ENCODE measurements at regions not wholly inside any gene's neighbourhood (a gene's known extent, or its start where the extent isn't known, plus 50 kb on each side); places are given as distances from the start of the nearest gene placed in this dataset.

DNA sequence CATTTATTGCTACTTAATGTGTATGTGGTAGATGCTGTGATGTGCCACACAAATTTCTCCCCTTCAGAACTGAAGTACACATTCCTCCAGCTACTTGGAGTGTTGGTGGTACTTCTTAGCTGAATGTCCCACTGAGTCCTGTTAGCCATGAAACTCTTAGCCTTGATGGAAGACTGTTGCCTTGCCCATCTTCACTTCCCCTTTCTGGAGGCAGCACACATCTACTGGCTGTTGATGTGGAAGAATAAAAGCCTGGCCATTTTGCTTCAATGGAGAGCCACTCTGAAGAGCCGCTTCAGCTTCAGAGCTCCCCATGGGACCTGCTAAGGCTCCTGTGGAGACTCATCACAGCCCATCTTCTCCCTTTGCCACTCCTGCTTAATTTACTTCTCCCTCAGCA, 157.7 kb upstream of the PITX2 start:
- no peak for DNase-seq

DNA sequence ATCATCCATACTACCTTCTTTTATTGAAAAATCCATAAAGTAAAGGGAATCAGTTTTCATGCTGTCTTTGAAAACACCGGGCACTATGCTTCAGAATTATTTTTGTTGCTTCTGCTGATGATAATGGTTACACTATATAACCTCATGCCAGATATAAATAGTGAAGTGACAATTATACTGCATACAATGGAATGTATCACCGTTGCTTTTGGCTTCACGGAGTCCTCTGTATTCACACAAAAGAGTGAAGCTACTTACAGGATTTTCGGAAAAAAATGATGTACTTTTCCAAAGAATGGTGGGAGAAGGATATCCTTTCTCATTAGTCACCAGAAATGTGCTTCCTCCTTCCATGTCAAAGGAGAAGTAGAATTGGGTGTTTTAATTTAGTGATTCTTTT, 159.1 kb upstream of the PITX2 start:
- DNase-seq = no peak

DNA sequence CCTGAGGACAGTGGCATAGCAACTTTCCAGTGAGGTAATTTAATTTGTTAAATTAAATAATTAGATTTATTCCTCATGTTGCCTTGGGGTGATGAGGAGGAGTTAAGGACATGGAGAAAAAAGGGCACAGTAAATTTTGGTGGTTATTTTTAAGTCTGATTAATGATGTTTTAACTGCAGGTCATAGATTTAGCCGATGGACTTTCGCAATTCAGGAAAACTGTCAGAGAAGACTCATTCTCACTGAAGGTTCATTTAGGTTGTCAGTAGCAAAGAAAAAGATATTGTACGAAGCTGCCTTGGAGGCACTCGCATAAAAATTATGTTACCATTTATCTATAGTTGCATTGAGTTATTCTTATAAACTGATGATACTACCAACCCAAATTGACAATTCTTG, 164.2 kb upstream of the PITX2 start:
- no peak for DNase-seq

DNA sequence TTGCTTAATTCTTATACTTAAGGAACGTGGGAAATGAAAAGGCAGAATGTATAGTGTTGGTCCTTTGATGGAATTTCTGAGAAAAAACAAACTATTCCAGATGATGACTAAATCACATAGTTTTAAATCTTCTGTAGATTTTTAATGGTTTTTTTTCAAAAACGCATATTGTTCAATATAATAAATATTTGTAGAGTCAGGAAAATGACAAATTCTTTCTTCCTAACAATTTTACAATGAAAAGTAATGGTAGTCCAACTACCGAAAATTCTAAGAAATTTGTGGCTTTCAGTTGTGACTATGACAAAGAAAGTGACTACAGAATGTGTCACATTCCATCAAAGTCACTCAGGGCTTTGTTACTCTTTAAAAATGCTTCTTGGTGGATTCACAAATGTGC, 164.8 kb upstream of the PITX2 start:
- no peak for DNase-seq

DNA sequence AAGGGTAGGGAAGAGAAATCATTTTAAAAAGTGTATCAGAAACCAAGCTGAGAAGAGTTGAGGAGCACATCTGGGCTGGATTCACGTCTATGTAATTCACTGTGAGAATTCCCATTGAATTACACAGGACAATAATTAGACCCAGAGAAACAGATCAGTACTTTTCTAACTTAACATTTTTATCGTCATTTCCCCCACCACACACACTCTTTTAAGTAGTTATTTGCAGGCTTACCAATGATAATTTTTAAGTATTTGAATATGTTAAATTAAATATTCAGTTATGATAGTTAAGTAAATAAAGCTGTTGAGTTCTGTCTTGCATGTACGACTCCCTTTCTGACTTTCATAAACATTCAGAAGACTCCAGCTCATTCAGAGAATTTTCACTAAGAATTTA, 165.4 kb upstream of the PITX2 start:
- DNase-seq = no peak

DNA sequence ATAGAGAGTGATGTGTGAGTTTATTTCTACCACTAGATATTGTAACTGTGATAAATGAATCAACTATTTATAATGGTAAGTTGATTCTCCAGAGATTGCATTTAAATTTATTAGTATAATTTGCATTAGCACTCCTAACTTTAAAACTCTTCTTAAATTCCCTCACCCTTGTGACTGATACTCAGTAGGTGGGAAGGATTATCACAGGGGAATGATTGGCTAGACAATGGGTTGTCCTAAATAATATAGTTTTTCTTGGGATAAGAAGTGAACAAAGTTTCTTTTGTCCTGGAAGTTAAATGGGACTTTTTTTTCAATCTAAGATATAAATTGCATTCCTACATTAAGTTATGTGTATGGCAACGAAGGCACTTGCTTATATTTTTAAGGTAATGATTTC, 169.2 kb upstream of the PITX2 start:
- no peak for DNase-seq

DNA sequence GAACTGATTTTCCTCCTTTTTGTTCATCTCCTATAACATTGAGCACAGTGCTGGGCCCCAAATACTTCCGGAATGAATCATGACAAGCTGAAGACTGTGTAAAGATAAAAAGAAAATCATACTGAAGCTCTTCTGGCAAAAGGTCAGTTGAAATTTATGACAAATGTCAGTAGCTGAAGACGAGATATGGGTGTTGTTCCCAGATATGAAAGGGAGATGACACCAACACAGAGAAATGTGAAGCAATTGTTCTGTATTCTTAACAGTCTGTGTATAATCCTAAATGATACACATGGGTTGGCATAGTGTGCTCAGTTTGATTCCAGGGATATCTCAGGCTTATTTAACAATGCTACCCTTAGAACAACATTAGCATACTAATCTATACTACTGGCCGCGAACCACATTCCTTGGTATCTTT, 170.5 kb upstream of the PITX2 start:
- no peak for DNase-seq

DNA sequence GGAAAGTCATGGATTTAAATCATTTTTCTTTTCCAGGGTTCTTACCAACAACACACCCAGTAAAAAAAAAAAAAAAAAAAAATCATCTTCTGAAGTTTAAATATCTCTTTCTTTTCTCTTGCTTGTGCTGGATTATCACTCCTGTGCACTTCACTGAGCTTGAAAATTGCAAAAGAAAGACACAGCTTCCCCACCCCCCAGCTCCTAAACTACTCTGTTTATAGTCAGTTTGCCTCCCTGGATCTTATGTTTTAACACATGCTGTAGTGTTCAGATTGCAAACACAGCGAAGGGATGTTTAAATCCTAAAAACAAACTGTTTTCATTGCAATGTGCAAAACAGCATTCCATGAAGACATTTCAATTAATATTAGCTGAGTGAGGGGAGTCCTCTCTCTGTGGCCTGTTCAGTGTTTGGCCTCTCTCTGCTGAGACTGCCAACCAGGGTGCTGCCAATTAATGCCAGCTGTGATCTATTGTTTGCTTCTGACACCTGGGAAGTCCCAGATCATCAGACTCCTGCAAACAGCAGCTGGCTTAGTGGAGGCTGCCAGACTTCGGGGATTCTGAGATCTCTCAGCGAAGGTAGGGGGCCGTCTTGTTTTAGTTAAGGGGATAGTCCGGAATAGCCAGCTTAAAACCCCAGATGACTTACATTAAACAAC, 171.1 kb upstream of the PITX2 start:
- no peak for DNase-seq

DNA sequence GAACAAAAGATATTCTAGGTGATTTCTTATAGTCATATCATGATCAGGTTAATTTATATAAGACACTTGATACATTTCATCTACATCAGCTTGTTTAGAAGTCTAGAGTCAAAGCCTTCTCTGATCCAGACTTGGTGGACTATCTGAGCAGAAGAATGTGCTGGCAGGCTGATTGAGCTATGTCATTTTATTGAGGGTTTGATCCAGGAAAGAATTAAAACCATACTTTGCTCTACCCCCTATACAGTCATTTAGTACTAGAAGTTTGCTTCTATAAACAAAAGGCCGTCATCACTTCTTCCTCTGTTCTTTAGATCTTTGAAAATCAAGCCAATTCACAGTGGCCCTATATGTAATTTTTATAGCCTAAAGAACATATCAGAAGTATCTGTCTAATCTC, 173.1 kb upstream of the PITX2 start:
- no peak for DNase-seq

DNA sequence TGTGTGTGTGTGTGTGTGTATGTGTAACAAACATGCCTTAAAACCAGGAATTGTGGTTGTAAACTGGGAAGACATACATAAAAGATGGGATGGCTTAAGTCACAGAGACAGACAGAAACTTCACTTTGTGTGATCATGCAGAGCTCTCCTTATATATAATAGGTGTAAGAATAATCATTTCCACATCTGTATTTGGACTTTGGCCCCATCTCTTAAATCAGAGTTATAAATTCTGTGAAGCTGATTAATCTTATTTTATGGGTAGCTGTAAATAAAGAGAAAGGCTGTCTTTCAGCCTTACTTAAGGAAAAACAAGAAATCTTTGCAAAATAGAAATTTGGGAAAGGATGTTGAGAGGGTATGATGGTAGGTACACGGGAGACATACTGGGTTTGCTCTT, 174.6 kb upstream of the PITX2 start:
- DNase-seq = no peak

DNA sequence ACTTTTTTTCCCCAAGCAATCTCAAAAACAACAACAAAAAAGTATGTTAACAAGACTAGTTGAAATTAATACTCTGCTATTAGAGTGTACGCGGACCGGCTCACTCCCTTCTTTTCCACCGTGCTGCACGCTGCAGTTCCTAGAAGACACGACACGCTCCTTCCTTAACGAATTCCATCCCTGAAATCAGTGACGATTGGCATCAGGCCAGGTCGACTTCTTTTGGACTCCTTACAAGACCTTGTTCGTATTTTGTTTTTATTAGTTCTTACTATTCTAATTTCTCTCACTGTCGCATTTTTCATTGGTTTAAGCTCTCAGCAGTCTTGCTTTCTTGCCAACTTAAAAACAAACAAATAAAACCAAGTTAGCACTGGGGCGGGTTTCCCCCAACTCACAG, 175.8 kb upstream of the PITX2 start:
- no peak for DNase-seq

DNA sequence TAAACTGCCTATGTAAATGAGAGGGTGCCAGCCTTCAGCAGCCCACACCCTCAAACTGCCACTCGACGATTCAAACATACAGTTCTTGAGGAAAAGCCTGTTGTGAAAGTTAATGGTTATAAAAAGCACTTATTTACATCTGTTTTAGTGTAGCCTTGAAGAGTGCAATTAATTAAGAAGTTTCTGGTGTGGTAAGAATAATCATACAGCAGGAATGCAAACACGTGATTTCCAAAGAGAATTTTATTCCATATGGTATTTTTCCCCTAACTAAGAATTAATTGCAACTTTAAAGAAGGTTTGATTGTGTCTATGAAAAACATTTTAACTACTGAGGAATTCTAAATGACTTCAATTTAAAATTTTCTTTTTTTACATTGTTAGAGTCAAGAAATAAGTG, 176.3 kb upstream of the PITX2 start:
- no peak for DNase-seq

DNA sequence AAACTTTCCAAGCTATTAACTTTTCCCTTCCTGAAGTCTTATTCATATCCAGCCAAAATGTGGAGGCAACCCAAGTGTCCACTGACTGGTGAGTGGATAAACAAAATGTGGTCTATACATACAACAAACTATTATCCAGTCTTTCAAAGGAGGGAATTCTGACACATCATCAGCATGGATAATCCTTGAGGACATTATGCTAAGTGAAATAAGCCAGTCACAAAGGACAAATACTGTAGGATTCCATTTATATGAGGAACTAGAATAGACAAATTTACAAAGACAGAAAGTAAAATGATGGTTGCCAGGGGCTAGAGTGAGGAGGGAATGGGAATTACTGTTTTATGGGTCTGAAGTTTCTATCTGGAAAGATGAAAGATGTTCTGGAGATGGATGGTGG, 178.7 kb upstream of the PITX2 start:
- DNase-seq = no peak

DNA sequence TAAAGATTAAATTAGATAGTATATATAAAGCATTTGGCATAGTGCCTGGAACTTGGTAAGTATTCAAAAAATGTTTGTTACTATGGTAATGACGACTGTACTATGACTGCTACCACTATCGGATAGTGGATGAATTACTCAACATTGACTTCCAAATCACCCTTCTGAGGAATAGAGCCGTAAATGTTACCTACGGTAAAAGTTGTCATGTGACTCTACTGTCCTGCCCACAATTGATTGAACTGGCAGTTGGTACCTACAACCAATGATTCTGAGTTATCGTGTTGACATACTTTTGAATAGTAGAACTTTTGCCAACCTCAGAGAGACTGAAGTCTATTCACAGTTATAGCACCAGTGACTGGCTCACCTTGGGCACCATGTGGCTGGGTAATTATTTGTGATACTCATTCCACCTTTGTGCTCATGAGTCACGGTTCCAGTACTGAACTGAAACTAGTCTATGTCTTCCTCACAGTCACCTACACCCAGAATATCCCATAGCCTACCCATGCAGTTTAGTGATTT, 185.5 kb upstream of the PITX2 start:
- no peak for DNase-seq

DNA sequence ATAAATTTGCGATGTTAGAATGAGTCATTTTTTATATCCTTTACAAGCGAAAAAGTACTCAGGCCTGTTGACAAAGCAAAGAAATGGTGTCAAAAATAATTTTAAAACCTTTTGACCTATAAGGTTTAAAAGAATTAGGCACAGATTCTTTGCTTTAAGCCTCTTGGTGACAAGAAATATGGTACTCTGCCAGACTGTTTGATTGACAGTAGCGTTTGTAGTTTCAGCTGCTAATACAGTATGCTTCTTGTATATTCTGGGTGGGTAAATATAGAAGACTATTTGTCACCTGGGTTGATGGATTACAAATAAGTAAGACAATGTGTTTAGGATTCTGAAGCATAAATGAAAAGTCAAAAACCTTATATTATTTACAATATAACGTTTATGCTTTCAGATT, 193.1 kb upstream of the PITX2 start:
- no peak for DNase-seq

DNA sequence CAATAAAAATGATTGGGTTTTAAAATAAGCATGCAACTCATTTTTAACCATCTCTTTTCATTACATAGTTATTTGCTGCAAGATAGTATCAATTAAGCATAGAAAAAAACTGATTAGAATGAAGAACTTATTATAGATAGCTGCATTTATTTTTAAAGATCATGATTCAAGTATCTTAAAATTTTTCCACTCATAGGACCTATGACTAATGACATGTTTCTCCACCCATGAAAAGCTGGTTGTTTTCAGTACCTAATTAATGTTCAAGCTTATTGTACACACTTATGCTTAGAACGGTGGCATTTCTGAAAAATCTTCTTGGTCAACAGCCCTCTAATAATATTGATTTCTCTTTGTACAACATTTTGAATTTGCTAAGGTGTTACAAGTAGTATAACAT, 193.5 kb upstream of the PITX2 start:
- DNase-seq = no peak

DNA sequence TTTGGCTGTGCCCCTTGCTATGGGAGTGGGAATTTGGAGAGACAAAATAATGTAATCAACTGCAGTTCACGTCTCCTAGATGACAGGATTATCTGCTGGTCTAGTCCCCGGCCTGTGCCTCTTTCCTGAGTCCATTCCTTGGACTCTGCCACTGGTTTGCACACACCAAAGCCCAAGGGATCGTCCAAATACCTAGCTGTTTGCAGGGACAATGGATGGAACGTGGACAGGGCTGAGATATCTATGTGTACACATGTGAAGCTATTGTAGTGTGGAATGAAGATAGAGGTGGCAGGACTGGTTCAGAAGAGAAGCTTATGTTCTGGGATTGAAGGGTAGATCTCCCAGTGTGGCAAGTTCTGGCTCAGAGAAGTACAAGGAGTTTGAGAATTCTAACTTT, 198.3 kb upstream of the PITX2 start:
- no peak for DNase-seq

DNA sequence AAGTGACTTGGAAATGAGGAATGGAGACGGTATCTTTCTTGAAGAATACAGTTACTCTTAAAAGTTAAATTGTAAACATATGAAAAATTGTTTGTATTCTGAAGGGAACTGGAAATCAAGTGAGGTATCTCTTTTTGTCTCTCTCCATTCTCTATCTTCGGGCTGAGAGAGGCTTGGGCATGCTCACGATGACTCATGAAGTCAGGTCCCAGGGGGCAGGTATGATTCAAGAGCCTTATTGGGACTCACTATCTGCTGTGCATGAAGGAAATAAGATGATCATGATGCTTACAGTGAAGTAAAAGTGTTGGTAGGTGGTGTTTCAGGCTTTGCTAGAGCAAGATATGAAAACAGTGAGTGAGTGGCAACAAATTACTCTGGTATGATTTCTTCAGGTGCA, 200.4 kb upstream of the PITX2 start:
- DNase-seq = no peak

DNA sequence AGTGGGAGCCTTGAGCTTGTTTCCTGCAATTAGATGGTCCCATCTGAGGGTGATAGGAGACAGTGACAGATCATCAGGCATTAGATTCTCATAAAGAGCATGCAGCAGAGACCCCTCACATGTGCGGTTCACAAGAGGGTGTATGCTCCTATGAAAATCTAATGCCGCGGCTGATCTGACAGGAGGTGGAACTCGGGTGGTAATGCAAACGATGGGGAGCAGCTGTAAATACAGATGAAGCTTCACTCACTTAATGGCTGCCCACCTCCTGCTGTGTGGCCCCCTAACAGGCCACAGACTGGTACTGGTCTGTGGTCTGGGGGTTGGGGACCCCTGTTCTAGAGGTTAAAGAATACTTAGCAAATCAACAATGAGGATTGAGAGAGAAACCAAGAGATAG, 201.5 kb upstream of the PITX2 start:
- DNase-seq = no peak

DNA sequence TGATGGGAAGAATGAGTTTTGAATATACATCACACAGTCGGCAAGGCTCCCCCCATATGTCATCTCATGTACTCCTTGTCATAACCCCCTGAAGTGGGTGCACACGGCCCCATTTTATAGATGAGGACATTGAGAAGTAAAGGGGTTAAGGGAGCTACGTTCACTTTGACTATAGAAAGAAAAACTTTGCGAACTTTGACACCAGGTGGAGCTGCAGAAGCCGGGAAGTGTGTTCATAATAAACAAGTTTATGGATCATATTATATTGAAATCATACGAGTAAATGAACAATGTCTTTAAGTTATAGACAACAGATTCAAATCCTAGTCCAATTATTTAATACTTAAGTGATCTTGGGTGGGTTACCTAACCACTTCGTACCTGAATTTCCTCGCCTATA, 203.8 kb upstream of the PITX2 start:
- no peak for DNase-seq

DNA sequence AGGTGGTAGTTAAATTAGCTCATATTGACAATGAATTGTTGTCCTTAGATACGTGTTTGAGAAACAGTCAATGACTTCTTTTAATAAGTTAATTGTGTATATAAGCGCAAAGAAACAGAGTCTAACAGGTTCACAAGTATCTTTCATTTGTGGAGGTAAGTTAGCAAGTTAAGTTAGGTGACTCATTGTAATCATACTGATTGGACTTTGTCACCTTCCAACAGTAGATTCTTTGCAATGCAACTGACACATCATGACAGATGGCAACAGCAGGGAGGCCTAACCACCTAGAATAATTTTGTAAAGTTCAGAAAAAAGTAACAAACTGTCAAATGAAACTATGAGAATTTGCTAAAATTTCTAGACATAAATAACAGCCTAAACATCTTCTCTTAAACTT, 207.6 kb upstream of the PITX2 start:
- no peak for DNase-seq

DNA sequence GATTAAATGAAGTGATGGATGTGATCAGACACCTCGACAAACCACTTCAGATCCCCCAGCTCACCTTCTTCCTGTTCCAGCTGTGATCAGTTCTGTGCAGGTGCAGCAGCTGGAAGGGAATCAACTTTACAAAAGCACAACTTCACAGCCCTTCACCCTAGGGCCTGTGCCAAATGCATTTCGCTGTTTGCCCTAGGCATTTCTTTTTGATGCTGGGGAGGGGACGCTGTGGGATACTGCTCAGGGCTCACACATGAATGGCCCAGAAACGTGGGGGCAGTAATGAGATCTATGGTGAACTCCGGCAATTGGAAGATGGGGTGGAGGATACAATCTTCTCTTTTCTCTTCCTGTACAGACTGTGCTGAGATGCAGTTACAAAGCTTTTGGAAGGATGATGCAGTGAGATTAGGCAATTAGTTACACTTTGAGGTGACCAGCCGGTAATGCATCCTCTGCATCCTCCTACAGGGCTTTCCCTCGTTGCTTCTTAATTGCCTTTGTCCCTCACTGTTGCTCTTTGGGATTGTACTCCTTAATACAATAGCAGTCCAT, 215.1 kb upstream of the PITX2 start:
- DNase-seq = no peak

DNA sequence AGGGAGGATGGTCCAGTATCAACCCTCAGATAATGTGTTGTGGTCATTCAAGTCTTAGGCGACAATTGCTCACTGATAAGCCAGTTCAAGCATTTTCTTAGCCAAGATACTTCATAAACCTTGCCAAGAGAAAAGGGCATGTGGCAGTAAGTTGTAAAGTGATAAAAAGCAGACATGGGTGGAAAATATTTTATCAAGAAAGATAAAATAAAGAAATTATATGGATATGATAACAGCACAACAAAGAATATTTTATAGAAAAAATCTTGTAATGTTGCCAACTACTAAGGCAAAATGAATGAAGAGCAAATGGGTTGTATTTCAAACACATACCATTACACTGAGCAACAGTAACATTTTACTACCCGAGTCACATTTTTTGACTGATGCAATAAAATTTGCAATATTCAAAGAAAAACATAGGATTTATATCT, 217.4 kb upstream of the PITX2 start:
- DNase-seq = no peak

DNA sequence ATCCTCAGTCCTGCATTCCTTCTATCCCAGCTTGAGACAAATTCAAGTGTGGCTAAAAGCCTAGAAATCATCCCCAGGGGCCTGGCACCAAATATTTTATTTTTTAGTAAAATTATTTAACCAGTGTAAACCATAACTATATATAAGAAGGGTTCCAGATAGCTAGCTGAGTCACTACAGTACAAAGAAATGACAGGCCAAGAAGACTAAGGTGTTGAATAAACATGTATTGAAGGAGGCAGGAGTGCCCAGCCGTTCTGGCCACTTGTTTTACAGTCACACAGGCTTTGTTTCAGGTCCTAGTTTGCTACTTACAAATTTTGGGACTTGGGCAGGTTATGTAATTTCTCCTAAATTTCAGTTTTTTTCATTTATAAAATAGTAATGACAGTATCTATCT, 225.9 kb upstream of the PITX2 start:
- no peak for DNase-seq

DNA sequence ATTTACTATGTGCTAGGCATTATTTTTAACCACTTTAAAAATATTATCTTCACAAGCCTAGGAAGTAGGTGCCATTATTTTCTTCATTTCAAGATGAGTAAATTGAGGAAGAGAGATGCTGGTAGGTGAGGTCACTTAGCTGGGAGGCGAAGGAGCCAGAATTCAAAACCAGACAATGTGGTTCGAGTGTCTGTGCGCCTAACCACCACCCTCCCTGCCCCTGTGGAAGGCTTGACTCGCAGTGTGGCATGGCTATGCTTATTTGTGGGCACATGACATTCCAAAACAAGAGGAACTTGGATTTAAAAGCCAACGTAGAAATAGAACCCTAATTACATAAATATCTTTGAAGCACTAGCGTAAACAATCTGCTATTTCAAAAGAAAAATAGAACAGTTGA, 226.6 kb upstream of the PITX2 start:
- DNase-seq = no peak

All from NCI-H2029 (cell line).